ENCODE measurements at regions not wholly inside any gene's neighbourhood (a gene's known extent, or its start where the extent isn't known, plus 50 kb on each side); places are given as distances from the start of the nearest gene placed in this dataset.

DNA sequence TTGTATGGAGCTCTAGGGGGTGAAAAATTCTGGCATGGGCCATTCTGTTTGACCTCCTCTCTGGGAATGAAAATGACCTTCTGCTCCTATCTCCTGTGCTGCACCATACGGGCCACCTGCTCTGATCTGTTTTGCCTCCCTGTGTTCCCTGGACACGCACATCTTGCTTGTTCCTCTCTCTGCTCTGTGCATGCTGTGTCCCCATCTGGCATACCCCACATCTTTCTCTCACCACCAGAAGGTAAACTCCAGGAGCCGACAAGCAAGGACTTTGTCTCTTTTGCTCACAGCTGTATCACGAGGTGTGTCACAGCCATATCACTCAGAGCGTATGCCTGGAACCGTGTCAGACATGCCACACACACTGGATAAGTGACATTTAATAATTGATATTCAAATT is 208.4 kb upstream of the DTNBP1 start:
- Mint-ChIP-seq H3K36me3 (ENCODE audit: low read depth) (no peaks in the 10 kb centered on the region), H3K27ac (no peak overlapping the region), H3K9me3 (no peaks in the 10 kb centered on the region), H3K4me3 (no peak overlapping the region), H3K4me1 (peaks cover 28% of the 10 kb centered on the region), H3K27me3 (ENCODE audit: insufficient read depth, low read depth, poor library complexity) (peaks cover 2% of the 10 kb centered on the region)
- no peaks in the 10 kb centered on the region for H3F3A ChIP-seq (replicated peaks; ENCODE audit: low read depth)
- DNase-seq (ENCODE audit: low spot score) (no peak), ATAC-seq (no peak)
- TF ChIP-seq NANOG (IDR thresholded peaks at IDR 0.05; ENCODE audit: borderline replicate concordance), result no peak
- no peak for TF ChIP-seq JUNB (IDR thresholded peaks at IDR 0.05; ENCODE audit: unreplicated experiment)
- TF ChIP-seq, protein P1, sequence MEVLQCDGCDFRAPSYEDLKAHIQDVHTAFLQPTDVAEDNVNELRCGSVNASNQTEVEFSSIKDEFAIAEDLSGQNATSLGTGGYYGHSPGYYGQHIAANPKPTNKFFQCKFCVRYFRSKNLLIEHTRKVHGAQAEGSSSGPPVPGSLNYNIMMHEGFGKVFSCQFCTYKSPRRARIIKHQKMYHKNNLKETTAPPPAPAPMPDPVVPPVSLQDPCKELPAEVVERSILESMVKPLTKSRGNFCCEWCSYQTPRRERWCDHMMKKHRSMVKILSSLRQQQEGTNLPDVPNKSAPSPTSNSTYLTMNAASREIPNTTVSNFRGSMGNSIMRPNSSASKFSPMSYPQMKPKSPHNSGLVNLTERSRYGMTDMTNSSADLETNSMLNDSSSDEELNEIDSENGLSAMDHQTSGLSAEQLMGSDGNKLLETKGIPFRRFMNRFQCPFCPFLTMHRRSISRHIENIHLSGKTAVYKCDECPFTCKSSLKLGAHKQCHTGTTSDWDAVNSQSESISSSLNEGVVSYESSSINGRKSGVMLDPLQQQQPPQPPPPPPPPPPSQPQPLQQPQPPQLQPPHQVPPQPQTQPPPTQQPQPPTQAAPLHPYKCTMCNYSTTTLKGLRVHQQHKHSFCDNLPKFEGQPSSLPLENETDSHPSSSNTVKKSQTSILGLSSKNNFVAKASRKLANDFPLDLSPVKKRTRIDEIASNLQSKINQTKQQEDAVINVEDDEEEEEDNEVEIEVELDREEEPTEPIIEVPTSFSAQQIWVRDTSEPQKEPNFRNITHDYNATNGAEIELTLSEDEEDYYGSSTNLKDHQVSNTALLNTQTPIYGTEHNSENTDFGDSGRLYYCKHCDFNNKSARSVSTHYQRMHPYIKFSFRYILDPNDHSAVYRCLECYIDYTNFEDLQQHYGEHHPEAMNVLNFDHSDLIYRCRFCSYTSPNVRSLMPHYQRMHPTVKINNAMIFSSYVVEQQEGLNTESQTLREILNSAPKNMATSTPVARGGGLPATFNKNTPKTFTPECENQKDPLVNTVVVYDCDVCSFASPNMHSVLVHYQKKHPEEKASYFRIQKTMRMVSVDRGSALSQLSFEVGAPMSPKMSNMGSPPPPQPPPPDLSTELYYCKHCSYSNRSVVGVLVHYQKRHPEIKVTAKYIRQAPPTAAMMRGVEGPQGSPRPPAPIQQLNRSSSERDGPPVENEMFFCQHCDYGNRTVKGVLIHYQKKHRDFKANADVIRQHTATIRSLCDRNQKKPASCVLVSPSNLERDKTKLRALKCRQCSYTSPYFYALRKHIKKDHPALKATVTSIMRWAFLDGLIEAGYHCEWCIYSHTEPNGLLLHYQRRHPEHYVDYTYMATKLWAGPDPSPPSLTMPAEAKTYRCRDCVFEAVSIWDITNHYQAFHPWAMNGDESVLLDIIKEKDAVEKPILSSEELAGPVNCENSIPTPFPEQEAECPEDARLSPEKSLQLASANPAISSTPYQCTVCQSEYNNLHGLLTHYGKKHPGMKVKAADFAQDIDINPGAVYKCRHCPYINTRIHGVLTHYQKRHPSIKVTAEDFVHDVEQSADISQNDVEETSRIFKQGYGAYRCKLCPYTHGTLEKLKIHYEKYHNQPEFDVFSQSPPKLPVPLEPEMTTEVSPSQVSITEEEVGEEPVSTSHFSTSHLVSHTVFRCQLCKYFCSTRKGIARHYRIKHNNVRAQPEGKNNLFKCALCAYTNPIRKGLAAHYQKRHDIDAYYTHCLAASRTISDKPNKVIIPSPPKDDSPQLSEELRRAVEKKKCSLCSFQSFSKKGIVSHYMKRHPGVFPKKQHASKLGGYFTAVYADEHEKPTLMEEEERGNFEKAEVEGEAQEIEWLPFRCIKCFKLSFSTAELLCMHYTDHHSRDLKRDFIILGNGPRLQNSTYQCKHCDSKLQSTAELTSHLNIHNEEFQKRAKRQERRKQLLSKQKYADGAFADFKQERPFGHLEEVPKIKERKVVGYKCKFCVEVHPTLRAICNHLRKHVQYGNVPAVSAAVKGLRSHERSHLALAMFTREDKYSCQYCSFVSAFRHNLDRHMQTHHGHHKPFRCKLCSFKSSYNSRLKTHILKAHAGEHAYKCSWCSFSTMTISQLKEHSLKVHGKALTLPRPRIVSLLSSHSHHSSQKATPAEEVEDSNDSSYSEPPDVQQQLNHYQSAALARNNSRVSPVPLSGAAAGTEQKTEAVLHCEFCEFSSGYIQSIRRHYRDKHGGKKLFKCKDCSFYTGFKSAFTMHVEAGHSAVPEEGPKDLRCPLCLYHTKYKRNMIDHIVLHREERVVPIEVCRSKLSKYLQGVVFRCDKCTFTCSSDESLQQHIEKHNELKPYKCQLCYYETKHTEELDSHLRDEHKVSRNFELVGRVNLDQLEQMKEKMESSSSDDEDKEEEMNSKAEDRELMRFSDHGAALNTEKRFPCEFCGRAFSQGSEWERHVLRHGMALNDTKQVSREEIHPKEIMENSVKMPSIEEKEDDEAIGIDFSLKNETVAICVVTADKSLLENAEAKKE (CRISPR knock-in tag; IDR thresholded peaks at IDR 0.05), result no peak
- TF ChIP-seq, protein P2, sequence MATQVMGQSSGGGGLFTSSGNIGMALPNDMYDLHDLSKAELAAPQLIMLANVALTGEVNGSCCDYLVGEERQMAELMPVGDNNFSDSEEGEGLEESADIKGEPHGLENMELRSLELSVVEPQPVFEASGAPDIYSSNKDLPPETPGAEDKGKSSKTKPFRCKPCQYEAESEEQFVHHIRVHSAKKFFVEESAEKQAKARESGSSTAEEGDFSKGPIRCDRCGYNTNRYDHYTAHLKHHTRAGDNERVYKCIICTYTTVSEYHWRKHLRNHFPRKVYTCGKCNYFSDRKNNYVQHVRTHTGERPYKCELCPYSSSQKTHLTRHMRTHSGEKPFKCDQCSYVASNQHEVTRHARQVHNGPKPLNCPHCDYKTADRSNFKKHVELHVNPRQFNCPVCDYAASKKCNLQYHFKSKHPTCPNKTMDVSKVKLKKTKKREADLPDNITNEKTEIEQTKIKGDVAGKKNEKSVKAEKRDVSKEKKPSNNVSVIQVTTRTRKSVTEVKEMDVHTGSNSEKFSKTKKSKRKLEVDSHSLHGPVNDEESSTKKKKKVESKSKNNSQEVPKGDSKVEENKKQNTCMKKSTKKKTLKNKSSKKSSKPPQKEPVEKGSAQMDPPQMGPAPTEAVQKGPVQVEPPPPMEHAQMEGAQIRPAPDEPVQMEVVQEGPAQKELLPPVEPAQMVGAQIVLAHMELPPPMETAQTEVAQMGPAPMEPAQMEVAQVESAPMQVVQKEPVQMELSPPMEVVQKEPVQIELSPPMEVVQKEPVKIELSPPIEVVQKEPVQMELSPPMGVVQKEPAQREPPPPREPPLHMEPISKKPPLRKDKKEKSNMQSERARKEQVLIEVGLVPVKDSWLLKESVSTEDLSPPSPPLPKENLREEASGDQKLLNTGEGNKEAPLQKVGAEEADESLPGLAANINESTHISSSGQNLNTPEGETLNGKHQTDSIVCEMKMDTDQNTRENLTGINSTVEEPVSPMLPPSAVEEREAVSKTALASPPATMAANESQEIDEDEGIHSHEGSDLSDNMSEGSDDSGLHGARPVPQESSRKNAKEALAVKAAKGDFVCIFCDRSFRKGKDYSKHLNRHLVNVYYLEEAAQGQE (IDR thresholded peaks at IDR 0.05; ENCODE audit: unreplicated experiment), result no peak
- TF ChIP-seq EZH2 (IDR thresholded peaks at IDR 0.05; ENCODE audit: low read depth, unreplicated experiment), result no peak
- TF ChIP-seq, protein P3, sequence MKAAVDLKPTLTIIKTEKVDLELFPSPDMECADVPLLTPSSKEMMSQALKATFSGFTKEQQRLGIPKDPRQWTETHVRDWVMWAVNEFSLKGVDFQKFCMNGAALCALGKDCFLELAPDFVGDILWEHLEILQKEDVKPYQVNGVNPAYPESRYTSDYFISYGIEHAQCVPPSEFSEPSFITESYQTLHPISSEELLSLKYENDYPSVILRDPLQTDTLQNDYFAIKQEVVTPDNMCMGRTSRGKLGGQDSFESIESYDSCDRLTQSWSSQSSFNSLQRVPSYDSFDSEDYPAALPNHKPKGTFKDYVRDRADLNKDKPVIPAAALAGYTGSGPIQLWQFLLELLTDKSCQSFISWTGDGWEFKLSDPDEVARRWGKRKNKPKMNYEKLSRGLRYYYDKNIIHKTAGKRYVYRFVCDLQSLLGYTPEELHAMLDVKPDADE (IDR thresholded peaks at IDR 0.05), result no peak
- TF ChIP-seq, protein P4, sequence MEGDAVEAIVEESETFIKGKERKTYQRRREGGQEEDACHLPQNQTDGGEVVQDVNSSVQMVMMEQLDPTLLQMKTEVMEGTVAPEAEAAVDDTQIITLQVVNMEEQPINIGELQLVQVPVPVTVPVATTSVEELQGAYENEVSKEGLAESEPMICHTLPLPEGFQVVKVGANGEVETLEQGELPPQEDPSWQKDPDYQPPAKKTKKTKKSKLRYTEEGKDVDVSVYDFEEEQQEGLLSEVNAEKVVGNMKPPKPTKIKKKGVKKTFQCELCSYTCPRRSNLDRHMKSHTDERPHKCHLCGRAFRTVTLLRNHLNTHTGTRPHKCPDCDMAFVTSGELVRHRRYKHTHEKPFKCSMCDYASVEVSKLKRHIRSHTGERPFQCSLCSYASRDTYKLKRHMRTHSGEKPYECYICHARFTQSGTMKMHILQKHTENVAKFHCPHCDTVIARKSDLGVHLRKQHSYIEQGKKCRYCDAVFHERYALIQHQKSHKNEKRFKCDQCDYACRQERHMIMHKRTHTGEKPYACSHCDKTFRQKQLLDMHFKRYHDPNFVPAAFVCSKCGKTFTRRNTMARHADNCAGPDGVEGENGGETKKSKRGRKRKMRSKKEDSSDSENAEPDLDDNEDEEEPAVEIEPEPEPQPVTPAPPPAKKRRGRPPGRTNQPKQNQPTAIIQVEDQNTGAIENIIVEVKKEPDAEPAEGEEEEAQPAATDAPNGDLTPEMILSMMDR (conservative IDR thresholded peaks at IDR 0.05; ENCODE audit: low read depth in 2 of 2), result no peak
- TF ChIP-seq STAT1 (IDR thresholded peaks at IDR 0.05; ENCODE audit: unreplicated experiment), result no peak
- TF ChIP-seq EZH2phosphoT487 (IDR thresholded peaks at IDR 0.05; ENCODE audit: unreplicated experiment), result no peak
- no peak for TF ChIP-seq ZNF331 (CRISPR knock-in tag; IDR thresholded peaks at IDR 0.05; ENCODE audit: low read depth)
- TF ChIP-seq ZNF114 (CRISPR knock-in tag; IDR thresholded peaks at IDR 0.05), result no peak
- no peak for TF ChIP-seq CREB1 (CRISPR knock-in tag; IDR thresholded peaks at IDR 0.05; ENCODE audit: low read depth)
- no peak for TF ChIP-seq POLR2AphosphoS5 (IDR thresholded peaks at IDR 0.05; ENCODE audit: low read depth)
- no peak overlapping the region for H2AFZ ChIP-seq
- no peak overlapping the region for H3K4me3 ChIP-seq
- H3K27ac ChIP-seq (ENCODE audit: low read depth), result no peak overlapping the region
- no peaks in the 10 kb centered on the region for H3K79me2 ChIP-seq (replicated peaks; ENCODE audit: insufficient read depth)
- H3K9me2 ChIP-seq (ENCODE audit: insufficient read depth), result peaks cover 5% of the 10 kb centered on the region; the same call in 1 of the 2 replicates
- no peak overlapping the region for H3K4me2 ChIP-seq
- H4K20me1 ChIP-seq (replicated peaks; ENCODE audit: insufficient read depth), result no peaks in the 10 kb centered on the region
- peaks cover 27% of the 10 kb centered on the region for H3K4me1 ChIP-seq (ENCODE audit: insufficient read depth)
- H3K27me3 ChIP-seq (ENCODE audit: insufficient read depth), result no peaks in the 10 kb centered on the region
- H3K36me3 ChIP-seq (ENCODE audit: insufficient read depth), result no peaks in the 10 kb centered on the region
